Prostate gland (tissue), 2 donors: ENCODE measurements at regions not wholly inside any gene's neighbourhood (a gene's known extent, or its start where the extent isn't known, plus 50 kb on each side); places are given as distances from the start of the nearest gene placed in this dataset.

Experiments used
- small RNA-seq, 2 donors: library from RNA; depleted of rRNA; stranded (forward); fragments of <200 nt; gene quantifications; one replicate each; pipeline ENCODE3, GENCODE V24; 2016

Small RNA genes lying in the stretch of these regions (small RNA-seq; reads per million reads assigned to genes)
- gene RNA5SP117, result 0 reads per million in 2 donors
